ENCODE measurements at regions not wholly inside any gene's neighbourhood (a gene's known extent, or its start where the extent isn't known, plus 50 kb on each side); places are given as distances from the start of the nearest gene placed in this dataset.
"Not testable (repeated sequence)": the region's sequence is repeated elsewhere in the genome, so short reads cannot be mapped to it uniquely, and the experiment has no call there.

GRCh38 chr21:15212206-15212605 is 147.4 kb upstream of the NRIP1 start:
- Histone ChIP-seq H3K27me3 (replicated peaks; ENCODE audit: insufficient read depth) (no peaks in the 10 kb centered on the region), H3K4me2 (ENCODE audit: unreplicated experiment) (no peak overlapping the region), H3K4me3 (no peak overlapping the region), H3K36me3 (ENCODE audit: low read depth) (no peaks in the 10 kb centered on the region), H4K20me1 (ENCODE audit: insufficient read depth) (no peaks in the 10 kb centered on the region), H3K9me3 (ENCODE audit: low read depth) (no peaks in the 10 kb centered on the region), H3K9me2 (ENCODE audit: insufficient read depth) (no peaks in the 10 kb centered on the region), H2AFZ (no peak overlapping the region), H3F3A (ENCODE audit: insufficient read depth) (0 out of 2 replicates have a peak, but pooled peaks cover 8% of the 10 kb centered on the region), H3K79me2 (ENCODE audit: insufficient read depth) (no peaks in the 10 kb centered on the region), H3K4me1 (ENCODE audit: insufficient read depth) (peaks cover 11% of the 10 kb centered on the region), H3K27ac (no peak overlapping the region), H3K9ac (no peak overlapping the region)
- WGBS, 2 experiments (ENCODE audit: low coverage in 1 of 2, low lambda C conversion rate in 2 of 2, missing lambda C conversion rate in 2 of 2) = 95 to 98% methylated on average over 2 of the region's 2 CpGs
- no peak for DNase-seq
- in situ Hi-C loops (cut with MboI) = no loop called here
- TF ChIP-seq EZH2phosphoT487 (IDR thresholded peaks at IDR 0.05; ENCODE audit: insufficient read depth, low read depth) = no peak
- TF ChIP-seq EZH2 (IDR thresholded peaks at IDR 0.05; ENCODE audit: insufficient read depth, poor library complexity, severe bottlenecking) = no peak

GRCh38 chr21:15218476-15218875 is 153.7 kb upstream of the NRIP1 start:
- H3K27me3 ChIP-seq (replicated peaks; ENCODE audit: insufficient read depth); H3K4me3 ChIP-seq; H4K20me1 ChIP-seq (ENCODE audit: insufficient read depth); H3K9me3 ChIP-seq (ENCODE audit: low read depth); H3K4me2 ChIP-seq (ENCODE audit: unreplicated experiment); H3K9ac ChIP-seq; in situ Hi-C loops (cut with MboI); H3K9me2 ChIP-seq (ENCODE audit: insufficient read depth); H3K27ac ChIP-seq; H2AFZ ChIP-seq; H3K79me2 ChIP-seq (ENCODE audit: insufficient read depth); H3K36me3 ChIP-seq (ENCODE audit: low read depth); DNase-seq: not testable (repeated sequence)
- peaks cover 22% of the 10 kb centered on the region for H3K4me1 ChIP-seq (ENCODE audit: insufficient read depth)
- peaks cover 24% of the 10 kb centered on the region for H3F3A ChIP-seq (ENCODE audit: insufficient read depth)
- WGBS, 2 experiments (ENCODE audit: low coverage in 1 of 2, low lambda C conversion rate in 2 of 2, missing lambda C conversion rate in 2 of 2) = 81% methylated on average over 6 of the region's 23 CpGs; no CpG with 5 or more reads in 1 of the 2 experiments

GRCh38 chr21:15219039-15219438 is 154.2 kb upstream of the NRIP1 start:
- Histone ChIP-seq H3K4me2 (ENCODE audit: unreplicated experiment) (no peak overlapping the region), H3F3A (ENCODE audit: insufficient read depth) (peaks cover 29% of the 10 kb centered on the region), H2AFZ (no peak overlapping the region), H3K9me2 (ENCODE audit: insufficient read depth) (no peaks in the 10 kb centered on the region), H3K27me3 (replicated peaks; ENCODE audit: insufficient read depth) (no peaks in the 10 kb centered on the region), H3K79me2 (ENCODE audit: insufficient read depth) (no peaks in the 10 kb centered on the region), H3K4me1 (ENCODE audit: insufficient read depth) (peaks cover 28% of the 10 kb centered on the region), H3K9ac (no peak overlapping the region), H3K9me3 (ENCODE audit: low read depth) (no peaks in the 10 kb centered on the region), H4K20me1 (ENCODE audit: insufficient read depth) (no peaks in the 10 kb centered on the region), H3K4me3 (no peak overlapping the region), H3K27ac (no peak overlapping the region), H3K36me3 (ENCODE audit: low read depth) (no peaks in the 10 kb centered on the region)
- TF ChIP-seq EZH2phosphoT487 (IDR thresholded peaks at IDR 0.05; ENCODE audit: insufficient read depth, low read depth) = no peak
- no peak for TF ChIP-seq EZH2 (IDR thresholded peaks at IDR 0.05; ENCODE audit: insufficient read depth, poor library complexity, severe bottlenecking)
- 89 to 100% methylated on average over 2 to 4 of the region's 5 CpGs for WGBS, 2 experiments (ENCODE audit: low coverage in 1 of 2, low lambda C conversion rate in 2 of 2, missing lambda C conversion rate in 2 of 2)
- in situ Hi-C loops (cut with MboI) = no loop called here
- no peak for DNase-seq

- Histone ChIP-seq H3K27ac (no peak overlapping the region), H3K79me2 (ENCODE audit: insufficient read depth) (no peaks in the 10 kb centered on the region), H3K36me3 (ENCODE audit: low read depth) (no peaks in the 10 kb centered on the region), H3F3A (ENCODE audit: insufficient read depth) (peaks cover 34% of the 10 kb centered on the region), H3K4me2 (ENCODE audit: unreplicated experiment) (no peak overlapping the region), H3K9me2 (ENCODE audit: insufficient read depth) (no peaks in the 10 kb centered on the region), H3K27me3 (replicated peaks; ENCODE audit: insufficient read depth) (no peaks in the 10 kb centered on the region), H4K20me1 (ENCODE audit: insufficient read depth) (no peaks in the 10 kb centered on the region), H3K4me3 (no peak overlapping the region), H3K9ac (no peak overlapping the region), H3K4me1 (ENCODE audit: insufficient read depth) (peaks cover 33% of the 10 kb centered on the region), H3K9me3 (ENCODE audit: low read depth) (no peaks in the 10 kb centered on the region), H2AFZ (no peak overlapping the region)
- no peak for DNase-seq
- WGBS, 2 experiments (ENCODE audit: low coverage in 1 of 2, low lambda C conversion rate in 2 of 2, missing lambda C conversion rate in 2 of 2) = 83 to 87% methylated on average over 6 of the region's 6 CpGs
- TF ChIP-seq EZH2phosphoT487 (IDR thresholded peaks at IDR 0.05; ENCODE audit: insufficient read depth, low read depth) = no peak
- no peak for TF ChIP-seq EZH2 (IDR thresholded peaks at IDR 0.05; ENCODE audit: insufficient read depth, poor library complexity, severe bottlenecking)
- in situ Hi-C loops (cut with MboI) = no loop called here
Observed at GRCh38 chr21:15219894-15220293, 155.1 kb upstream of the NRIP1 start.

GRCh38 chr21:15221799-15222386 is 157.1 kb upstream of the NRIP1 start:
- Histone ChIP-seq H3K9me2 (ENCODE audit: insufficient read depth) (no peaks in the 10 kb centered on the region), H3K27ac (peak overlapping the region; percentile 74), H3K9ac (peak overlapping the region; percentile 20), H4K20me1 (ENCODE audit: insufficient read depth) (no peaks in the 10 kb centered on the region), H2AFZ (no peak overlapping the region), H3K27me3 (replicated peaks; ENCODE audit: insufficient read depth) (no peaks in the 10 kb centered on the region), H3K4me1 (ENCODE audit: insufficient read depth) (peaks cover 33% of the 10 kb centered on the region), H3K4me2 (ENCODE audit: unreplicated experiment) (peak overlapping the region; percentile 46), H3F3A (ENCODE audit: insufficient read depth) (peaks cover 37% of the 10 kb centered on the region), H3K4me3 (no peak overlapping the region), H3K36me3 (ENCODE audit: low read depth) (no peaks in the 10 kb centered on the region), H3K9me3 (ENCODE audit: low read depth) (no peaks in the 10 kb centered on the region), H3K79me2 (ENCODE audit: insufficient read depth) (no peaks in the 10 kb centered on the region)
- DNase-seq = peak; percentile 86
- TF ChIP-seq EZH2phosphoT487 (IDR thresholded peaks at IDR 0.05; ENCODE audit: insufficient read depth, low read depth) = no peak
- TF ChIP-seq EZH2 (IDR thresholded peaks at IDR 0.05; ENCODE audit: insufficient read depth, poor library complexity, severe bottlenecking) = no peak
- in situ Hi-C loops (cut with MboI) = no loop called here
